Liver (tissue), 7 donors: ENCODE measurements at regions not wholly inside any gene's neighbourhood (a gene's known extent, or its start where the extent isn't known, plus 50 kb on each side); places are given as distances from the start of the nearest gene placed in this dataset.

ENCODE experiments used
- DNase-seq: peaks from one replicate; pipeline ENCODE4 v3.0.0-alpha.2; 2017; ENCODE audit warnings: low spot score
- H3K27ac ChIP-seq, 2 donors: one replicate each; pipeline ENCODE4 v1.7.0; 2013; ENCODE audit warnings: inconsistent platforms in 2 of 2, low read length in 2 of 2, control low read depth in 1 of 2, low read depth in 1 of 2, mild to moderate bottlenecking in 1 of 2
- H3K27me3 ChIP-seq, 4 donors: one replicate each; pipeline versions ENCODE4 v1.6.1 to v1.7.0; 2013; ENCODE audit warnings: low read length in 3 of 4, inconsistent platforms in 1 of 4, mild to moderate bottlenecking in 1 of 4, moderate library complexity in 1 of 4; ENCODE audit not compliant: control insufficient read depth in 4 of 4, insufficient read depth in 4 of 4
- H3K36me3 ChIP-seq, 4 donors: one replicate each; pipeline versions ENCODE4 v1.6.1 to v1.7.0; 2013; ENCODE audit warnings: low read length in 3 of 4, mild to moderate bottlenecking in 3 of 4, low read depth in 1 of 4, moderate library complexity in 1 of 4; ENCODE audit not compliant: control insufficient read depth in 4 of 4, insufficient read depth in 3 of 4
- H3K4me1 ChIP-seq, 4 donors: one replicate each; pipeline versions ENCODE4 v1.6.1 to v1.7.0; 2013; ENCODE audit warnings: low read length in 3 of 4, mild to moderate bottlenecking in 3 of 4, moderate library complexity in 1 of 4; ENCODE audit not compliant: control insufficient read depth in 4 of 4, insufficient read depth in 4 of 4
- H3K4me3 ChIP-seq, 3 donors: one replicate each; pipeline versions ENCODE4 v1.6.1 to v1.7.0; 2013; ENCODE audit warnings: low read length in 3 of 3, control low read depth in 1 of 3, low read depth in 1 of 3, mild to moderate bottlenecking in 1 of 3
- H3K9ac ChIP-seq, 2 donors: one replicate each; pipeline ENCODE4 v1.7.0; 2013; ENCODE audit warnings: low read length in 2 of 2, mild to moderate bottlenecking in 2 of 2, moderate library complexity in 2 of 2, control low read depth in 1 of 2, low read depth in 1 of 2
- H3K9me3 ChIP-seq, 4 donors: one replicate each; pipeline versions ENCODE4 v1.6.1 to v1.7.0; 2013; ENCODE audit warnings: low read length in 3 of 4; ENCODE audit not compliant: control insufficient read depth in 4 of 4
- EGR1 ChIP-seq, 2 donors: IDR thresholded peaks; 2 replicates each; pipeline ENCODE4 v1.6.1; 2016 to 2018; ENCODE audit warnings: antibody characterized with exemption in 2 of 2, low read depth in 2 of 2
- FOXA1 ChIP-seq: IDR thresholded peaks from 2 replicates; pipeline ENCODE4 v1.6.1; 2016; ENCODE audit warnings: antibody characterized with exemption
- FOXA2 ChIP-seq: IDR thresholded peaks from 2 replicates; pipeline ENCODE4 v1.6.1; 2016; ENCODE audit warnings: antibody characterized with exemption
- GABPA ChIP-seq, 2 donors: IDR thresholded peaks in 1 of 2; conservative IDR thresholded peaks in 1 of 2; 2 replicates each; pipeline ENCODE4 v1.6.1; 2016; ENCODE audit warnings: antibody characterized with exemption in 2 of 2, mild to moderate bottlenecking in 1 of 2, moderate library complexity in 1 of 2
- HNF4A ChIP-seq, 2 donors: conservative IDR thresholded peaks; 2 replicates each; pipeline ENCODE4 v1.6.1; 2016; ENCODE audit warnings: antibody characterized with exemption in 2 of 2, mild to moderate bottlenecking in 2 of 2
- HNF4G ChIP-seq: IDR thresholded peaks from 2 replicates; pipeline ENCODE4 v1.6.1; 2016; ENCODE audit warnings: antibody characterized with exemption
- JUND ChIP-seq, 2 donors: IDR thresholded peaks; 2 replicates each; pipeline ENCODE4 v1.6.1; 2016; ENCODE audit warnings: antibody characterized with exemption in 2 of 2
- NR2F2 ChIP-seq: IDR thresholded peaks from 2 replicates; pipeline ENCODE4 v1.6.1; 2016; ENCODE audit warnings: antibody characterized with exemption
- RAD21 ChIP-seq, 2 donors: IDR thresholded peaks; 2 replicates each; pipeline ENCODE4 v1.6.1; 2016; ENCODE audit warnings: antibody characterized with exemption in 2 of 2, mild to moderate bottlenecking in 2 of 2
- REST ChIP-seq: IDR thresholded peaks from 2 replicates; pipeline ENCODE4 v1.6.1; 2016; ENCODE audit warnings: antibody characterized with exemption, mild to moderate bottlenecking
- RXRA ChIP-seq, 2 donors: IDR thresholded peaks; 2 replicates each; pipeline ENCODE4 v1.6.1; 2017 to 2018; ENCODE audit warnings: antibody characterized with exemption in 2 of 2, mild to moderate bottlenecking in 1 of 2
- SP1 ChIP-seq: IDR thresholded peaks from 2 replicates; pipeline ENCODE4 v1.6.1; 2018; ENCODE audit warnings: antibody characterized with exemption, mild to moderate bottlenecking
- TAF1 ChIP-seq: conservative IDR thresholded peaks from 2 replicates; pipeline ENCODE4 v1.6.1; 2016; ENCODE audit warnings: antibody characterized with exemption, mild to moderate bottlenecking
- YY1 ChIP-seq: IDR thresholded peaks from 2 replicates; pipeline ENCODE4 v1.6.1; 2016; ENCODE audit warnings: antibody characterized with exemption, mild to moderate bottlenecking
- WGBS: extraction: QIAGEN DNeasy Blood & Tissue Kit; methylation state at CpG from one replicate; pipeline ENCODE4 v1.1.7; 2013; 5-methylcytosine and 5-hydroxymethylcytosine counted together
- TF ChIP-seq, protein P1 (sequence below): IDR thresholded peaks from 2 replicates; pipeline ENCODE4 v1.6.1; 2016; ENCODE audit warnings: antibody characterized with exemption
- TF ChIP-seq, protein P2 (sequence below): IDR thresholded peaks from 2 replicates; pipeline ENCODE4 v1.6.1; 2016; ENCODE audit warnings: antibody characterized with exemption
- TF ChIP-seq, protein P3 (sequence below): IDR thresholded peaks from 2 replicates; pipeline ENCODE4 v1.6.1; 2016; ENCODE audit warnings: antibody characterized with exemption
- donor health status: healthy.
- donor health status: healthy.
- donor health status: healthy.
- donor health status: healthy.

DNA sequence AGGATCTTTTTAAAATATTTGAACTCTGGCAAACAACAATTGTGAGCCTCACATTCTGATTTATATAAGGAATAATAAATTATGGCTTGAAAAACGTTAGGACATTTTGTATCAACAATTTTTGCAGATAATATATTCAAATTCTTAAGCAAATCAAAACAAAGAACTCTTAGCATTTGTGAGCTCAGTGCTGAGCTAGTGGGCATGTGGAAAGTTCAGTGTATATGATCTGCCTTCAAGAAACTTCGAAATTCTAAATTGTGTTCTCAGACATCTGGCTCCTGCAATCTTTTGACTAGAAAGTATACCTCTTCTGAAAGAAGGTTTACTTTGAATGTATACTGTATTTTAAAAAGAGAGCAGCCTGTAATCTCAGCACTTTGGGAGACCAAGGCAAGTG lies 122.3 kb upstream of the NEIL3 start:
- H3K4me3 ChIP-seq, result no peak overlapping the region
- H3K27me3 ChIP-seq, result peaks cover 0 to 2% (median 0%) of the 10 kb centered on the region in 4 donors
- H3K9ac ChIP-seq, result no peak overlapping the region
- no peaks in the 10 kb centered on the region for H3K9me3 ChIP-seq
- TF ChIP-seq NR2F2 (no peak), HNF4A (conservative IDR thresholded peaks at IDR 0.05) (no peak), JUND (IDR thresholded peaks at IDR 0.05) (no peak), REST (no peak), EGR1 (IDR thresholded peaks at IDR 0.05; ENCODE audit: low read depth in 2 of 2) (no peak), SP1 (no peak), TAF1 (no peak), FOXA1 (no peak), YY1 (no peak), FOXA2 (no peak), RAD21 (IDR thresholded peaks at IDR 0.05) (no peak), GABPA (IDR thresholded peaks at IDR 0.05 in 1 of 2, conservative IDR thresholded peaks at IDR 0.05 in 1 of 2) (no peak)
- TF ChIP-seq, protein P1, sequence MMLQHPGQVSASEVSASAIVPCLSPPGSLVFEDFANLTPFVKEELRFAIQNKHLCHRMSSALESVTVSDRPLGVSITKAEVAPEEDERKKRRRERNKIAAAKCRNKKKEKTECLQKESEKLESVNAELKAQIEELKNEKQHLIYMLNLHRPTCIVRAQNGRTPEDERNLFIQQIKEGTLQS, result no peak
- TF ChIP-seq, protein P2, sequence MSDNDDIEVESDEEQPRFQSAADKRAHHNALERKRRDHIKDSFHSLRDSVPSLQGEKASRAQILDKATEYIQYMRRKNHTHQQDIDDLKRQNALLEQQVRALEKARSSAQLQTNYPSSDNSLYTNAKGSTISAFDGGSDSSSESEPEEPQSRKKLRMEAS, result no peak
- TF ChIP-seq, protein P3, sequence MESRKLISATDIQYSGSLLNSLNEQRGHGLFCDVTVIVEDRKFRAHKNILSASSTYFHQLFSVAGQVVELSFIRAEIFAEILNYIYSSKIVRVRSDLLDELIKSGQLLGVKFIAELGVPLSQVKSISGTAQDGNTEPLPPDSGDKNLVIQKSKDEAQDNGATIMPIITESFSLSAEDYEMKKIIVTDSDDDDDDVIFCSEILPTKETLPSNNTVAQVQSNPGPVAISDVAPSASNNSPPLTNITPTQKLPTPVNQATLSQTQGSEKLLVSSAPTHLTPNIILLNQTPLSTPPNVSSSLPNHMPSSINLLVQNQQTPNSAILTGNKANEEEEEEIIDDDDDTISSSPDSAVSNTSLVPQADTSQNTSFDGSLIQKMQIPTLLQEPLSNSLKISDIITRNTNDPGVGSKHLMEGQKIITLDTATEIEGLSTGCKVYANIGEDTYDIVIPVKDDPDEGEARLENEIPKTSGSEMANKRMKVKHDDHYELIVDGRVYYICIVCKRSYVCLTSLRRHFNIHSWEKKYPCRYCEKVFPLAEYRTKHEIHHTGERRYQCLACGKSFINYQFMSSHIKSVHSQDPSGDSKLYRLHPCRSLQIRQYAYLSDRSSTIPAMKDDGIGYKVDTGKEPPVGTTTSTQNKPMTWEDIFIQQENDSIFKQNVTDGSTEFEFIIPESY, result no peak
- no peak for DNase-seq
- WGBS, result 44% methylated on average over 2 of the region's 2 CpGs
- no peak overlapping the region for H3K27ac ChIP-seq
- peaks cover 0 to 6% (median 0%) of the 10 kb centered on the region in 4 donors for H3K4me1 ChIP-seq
- no peaks in the 10 kb centered on the region for H3K36me3 ChIP-seq

- Histone ChIP-seq H3K36me3 (no peaks in the 10 kb centered on the region), H3K4me1 (peaks cover 0 to 6% (median 0%) of the 10 kb centered on the region in 4 donors), H3K4me3 (no peak overlapping the region), H3K27ac (no peak overlapping the region), H3K9me3 (no peaks in the 10 kb centered on the region), H3K9ac (no peak overlapping the region), H3K27me3 (no peaks in the 10 kb centered on the region)
- WGBS, result 34% methylated on average over 3 of the region's 3 CpGs
- TF ChIP-seq HNF4G (no peak), REST (no peak), NR2F2 (no peak), RAD21 (IDR thresholded peaks at IDR 0.05) (no peak), YY1 (no peak), RXRA (IDR thresholded peaks at IDR 0.05) (no peak), JUND (IDR thresholded peaks at IDR 0.05) (no peak), TAF1 (no peak), FOXA2 (no peak)
- TF ChIP-seq, protein P3, result no peak
- TF ChIP-seq, protein P2, result no peak
- no peak for DNase-seq
These were observed 118.6 kb upstream of the NEIL3 start for GRCh38 chr4:177190995-177191580.
